H9 (cell line): ENCODE measurements at regions not wholly inside any gene's neighbourhood (a gene's known extent, or its start where the extent isn't known, plus 50 kb on each side); places are given as distances from the start of the nearest gene placed in this dataset.

Experiments
- DNase-seq: peaks from one replicate; pipeline ENCODE4 v3.0.0-alpha.2; 2017
- H2AFZ ChIP-seq: one replicate; pipeline ENCODE4 v1.6.1; 2013; ENCODE audit warnings: mild to moderate bottlenecking, low read length, control low read depth, moderate library complexity
- H2AK5ac ChIP-seq: 2 replicates; pipeline ENCODE4 v1.6.1; 2013; ENCODE audit warnings: low read length, control low read depth, mixed read lengths; ENCODE audit not compliant: insufficient read length
- H2BK120ac ChIP-seq: one replicate; pipeline ENCODE4 v1.6.1; 2013; ENCODE audit warnings: low read depth, mild to moderate bottlenecking, low read length, control low read depth, inconsistent platforms; ENCODE audit not compliant: poor library complexity, severe bottlenecking
- H2BK12ac ChIP-seq: 2 replicates; pipeline ENCODE4 v1.6.1; 2013; ENCODE audit warnings: low read length, control low read depth, mixed read lengths, low read depth; ENCODE audit not compliant: insufficient read length
- H2BK15ac ChIP-seq: 2 replicates; pipeline ENCODE4 v1.6.1; 2013; ENCODE audit warnings: low read depth, low read length, control low read depth
- H2BK20ac ChIP-seq: one replicate; pipeline ENCODE4 v1.6.1; 2013; ENCODE audit warnings: low read depth, mild to moderate bottlenecking, low read length, control low read depth, inconsistent platforms; ENCODE audit not compliant: poor library complexity, severe bottlenecking
- H2BK5ac ChIP-seq: 2 replicates; pipeline ENCODE4 v1.6.1; 2013; ENCODE audit warnings: low read length, control low read depth, mixed read lengths; ENCODE audit not compliant: insufficient read length
- H3K14ac ChIP-seq: 2 replicates; pipeline ENCODE4 v1.6.1; 2013; ENCODE audit warnings: low read length, control low read depth; ENCODE audit not compliant: insufficient read depth
- H3K18ac ChIP-seq: 2 replicates; pipeline ENCODE4 v1.6.1; 2013; ENCODE audit warnings: low read depth, mild to moderate bottlenecking, mixed read lengths, low read length, control low read depth; ENCODE audit not compliant: insufficient read length
- H3K23ac ChIP-seq: 2 replicates; pipeline ENCODE4 v1.6.1; 2013; ENCODE audit warnings: low read length, control low read depth, mixed read lengths, low read depth; ENCODE audit not compliant: insufficient read length
- H3K23me2 ChIP-seq: 2 replicates; pipeline ENCODE4 v1.6.1; 2013; ENCODE audit warnings: low read depth, mild to moderate bottlenecking, mixed read lengths, low read length, control low read depth; ENCODE audit not compliant: insufficient read length, poor library complexity, severe bottlenecking
- H3K27ac ChIP-seq: 2 replicates; pipeline ENCODE4 v1.5.1; 2013; ENCODE audit warnings: low read length, control low read depth, mixed read lengths, low read depth; ENCODE audit not compliant: insufficient read length
- H3K27me3 ChIP-seq: 2 replicates; pipeline ENCODE4 v1.6.1; 2013; ENCODE audit warnings: low read length, control low read depth, inconsistent platforms; ENCODE audit not compliant: insufficient read depth
- H3K4ac ChIP-seq: 2 replicates; pipeline ENCODE4 v1.6.1; 2013; ENCODE audit warnings: low read depth, mild to moderate bottlenecking, control low read depth, inconsistent platforms, low read length, moderate library complexity
- H3K4me1 ChIP-seq: 2 replicates; pipeline ENCODE4 v1.6.1; 2013; ENCODE audit warnings: low read length, control low read depth, inconsistent platforms; ENCODE audit not compliant: insufficient read depth
- H3K4me2 ChIP-seq: 2 replicates; pipeline ENCODE4 v1.6.1; 2013; ENCODE audit warnings: low read length, control low read depth, mixed read lengths; ENCODE audit not compliant: insufficient read length, insufficient read depth
- H3K56ac ChIP-seq: 2 replicates; pipeline ENCODE4 v1.6.1; 2013; ENCODE audit warnings: low read depth, mild to moderate bottlenecking, mixed read lengths, low read length, control low read depth; ENCODE audit not compliant: insufficient read length
- H3K79me1 ChIP-seq: 2 replicates; pipeline ENCODE4 v1.6.1; 2013; ENCODE audit warnings: low read depth, mild to moderate bottlenecking, moderate library complexity, low read length, control low read depth, inconsistent platforms; ENCODE audit not compliant: insufficient read depth, poor library complexity, severe bottlenecking
- H3K79me2 ChIP-seq: 2 replicates; pipeline ENCODE4 v1.6.1; 2013; ENCODE audit warnings: low read length, control low read depth, inconsistent platforms; ENCODE audit not compliant: insufficient read depth
- H3K9ac ChIP-seq: 2 replicates; pipeline ENCODE4 v1.6.1; 2013; ENCODE audit warnings: low read length, control low read depth, mixed read lengths; ENCODE audit not compliant: insufficient read length; ENCODE audit errors: extremely low read depth
- H3K9me3 ChIP-seq: one replicate; pipeline ENCODE4 v1.6.1; 2013; ENCODE audit warnings: low read depth, low read length, inconsistent platforms; ENCODE audit not compliant: control insufficient read depth
- H3T11ph ChIP-seq: one replicate; pipeline ENCODE4 v1.6.1; 2013; ENCODE audit warnings: mild to moderate bottlenecking, low read length, control low read depth, inconsistent platforms
- H4K20me1 ChIP-seq: one replicate; pipeline ENCODE4 v1.6.1; 2013; ENCODE audit not compliant: control insufficient read depth, insufficient read length, insufficient read depth
- H4K5ac ChIP-seq: 2 replicates; pipeline ENCODE4 v1.6.1; 2013; ENCODE audit warnings: low read depth, mild to moderate bottlenecking, mixed read lengths, low read length, control low read depth; ENCODE audit not compliant: insufficient read length
- H4K8ac ChIP-seq: replicated peaks from 2 replicates; pipeline ENCODE4 v1.6.1; 2013; ENCODE audit warnings: low read length, control low read depth, mixed read lengths, low read depth; ENCODE audit not compliant: insufficient read length
- H4K91ac ChIP-seq: 2 replicates; pipeline ENCODE4 v1.6.1; 2013; ENCODE audit warnings: low read depth, mild to moderate bottlenecking, moderate library complexity, mixed read lengths, low read length, control low read depth; ENCODE audit not compliant: insufficient read length
- H3K27ac Mint-ChIP-seq, 3 experiments: 2 replicates in 2 of 3; 3 replicates in 1 of 3; pipeline ENCODE4 v1.8.0; 2020 to 2021; ENCODE audit warnings: mixed read lengths in 3 of 3, mild to moderate bottlenecking in 1 of 3, moderate library complexity in 1 of 3
- H3K27me3 Mint-ChIP-seq: 2 replicates; pipeline ENCODE4 v1.8.0; 2021; ENCODE audit warnings: low read depth, mild to moderate bottlenecking, moderate library complexity, mixed read lengths
- H3K36me3 Mint-ChIP-seq, 3 experiments: 2 replicates in 2 of 3; 3 replicates in 1 of 3; pipeline ENCODE4 v1.8.0; 2020 to 2021; ENCODE audit warnings: low read depth in 3 of 3, mixed read lengths in 3 of 3; ENCODE audit not compliant: insufficient read depth in 1 of 3
- H3K4me1 Mint-ChIP-seq, 2 experiments: 2 replicates each; pipeline ENCODE4 v1.8.0; 2020; ENCODE audit warnings: mixed read lengths in 2 of 2
- H3K4me3 Mint-ChIP-seq, 2 experiments: 2 replicates in 1 of 2; 3 replicates in 1 of 2; pipeline ENCODE4 v1.8.0; 2020 to 2021; ENCODE audit warnings: mild to moderate bottlenecking in 2 of 2, mixed read lengths in 2 of 2, moderate library complexity in 1 of 2
- H3K9me3 Mint-ChIP-seq, 2 experiments: 2 replicates in 1 of 2; 3 replicates in 1 of 2; pipeline ENCODE4 v1.8.0; 2020; ENCODE audit warnings: mild to moderate bottlenecking in 2 of 2, mixed read lengths in 2 of 2, moderate library complexity in 1 of 2
- WGBS: extraction: QIAGEN DNeasy Blood & Tissue Kit; methylation state at CpG from one replicate; pipeline ENCODE4 v1.1.7; 2013; ENCODE audit warnings: missing lambda C conversion rate, low lambda C conversion rate, mixed read lengths; ENCODE audit not compliant: insufficient read length; ENCODE audit errors: extremely low coverage; 5-methylcytosine and 5-hydroxymethylcytosine counted together
- TF ChIP-seq, protein P1 (sequence below): fragments of 200-600 bp; sonication (generic); conservative IDR thresholded peaks from 3 replicates; pipeline ENCODE4 v1.8.0; 2021; ENCODE audit warnings: antibody characterized with exemption, mild to moderate bottlenecking

DNA sequence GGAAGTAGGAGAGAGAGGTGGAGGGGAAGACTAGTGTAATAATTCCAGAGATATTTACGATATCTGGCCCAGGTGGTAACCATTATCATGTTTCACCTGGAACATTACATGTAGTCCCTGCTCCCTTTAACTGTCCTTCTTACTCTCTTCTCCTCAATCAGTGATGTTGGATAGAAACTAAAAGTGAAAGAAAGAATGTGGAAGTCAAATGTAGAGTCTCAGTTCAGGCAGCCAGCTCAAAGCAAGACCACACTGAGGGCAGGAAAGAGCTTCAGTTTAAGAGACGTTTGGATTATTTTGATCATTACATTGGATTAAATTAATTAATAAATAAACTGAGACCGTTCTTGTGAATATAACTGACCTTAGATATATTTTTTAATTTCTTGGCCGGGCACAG lies 594.4 kb downstream of the FLRT2 start:
- Histone ChIP-seq H3K9ac (no peak overlapping the region), H3K23ac (no peak overlapping the region), H3T11ph (no peak overlapping the region), H3K18ac (no peak overlapping the region), H3K27me3 (no peaks in the 10 kb centered on the region), H2BK12ac (no peak overlapping the region), H2BK5ac (no peak overlapping the region), H2BK15ac (no peak overlapping the region), H3K79me2 (no peaks in the 10 kb centered on the region), H4K91ac (no peak overlapping the region), H3K4me1 (no peaks in the 10 kb centered on the region), H3K23me2 (no peaks in the 10 kb centered on the region), H4K5ac (no peak overlapping the region), H3K4ac (no peak overlapping the region), H3K27ac (no peak overlapping the region), H2AK5ac (no peak overlapping the region), H3K56ac (no peak overlapping the region), H3K14ac (no peak overlapping the region), H3K4me2 (no peak overlapping the region), H3K9me3 (no peaks in the 10 kb centered on the region), H4K20me1 (no peaks in the 10 kb centered on the region), H2BK20ac (no peak overlapping the region), H4K8ac (no peak overlapping the region), H2BK120ac (no peak overlapping the region), H2AFZ (no peak overlapping the region), H3K79me1 (no peaks in the 10 kb centered on the region)
- H3K9me3 Mint-ChIP-seq, result peaks cover 0 to under 1% of the 10 kb centered on the region in 2 experiments; a peak in 3 of 5 replicates
- no peak for DNase-seq
- no peak overlapping the region for H3K4me3 Mint-ChIP-seq
- TF ChIP-seq, protein P1, sequence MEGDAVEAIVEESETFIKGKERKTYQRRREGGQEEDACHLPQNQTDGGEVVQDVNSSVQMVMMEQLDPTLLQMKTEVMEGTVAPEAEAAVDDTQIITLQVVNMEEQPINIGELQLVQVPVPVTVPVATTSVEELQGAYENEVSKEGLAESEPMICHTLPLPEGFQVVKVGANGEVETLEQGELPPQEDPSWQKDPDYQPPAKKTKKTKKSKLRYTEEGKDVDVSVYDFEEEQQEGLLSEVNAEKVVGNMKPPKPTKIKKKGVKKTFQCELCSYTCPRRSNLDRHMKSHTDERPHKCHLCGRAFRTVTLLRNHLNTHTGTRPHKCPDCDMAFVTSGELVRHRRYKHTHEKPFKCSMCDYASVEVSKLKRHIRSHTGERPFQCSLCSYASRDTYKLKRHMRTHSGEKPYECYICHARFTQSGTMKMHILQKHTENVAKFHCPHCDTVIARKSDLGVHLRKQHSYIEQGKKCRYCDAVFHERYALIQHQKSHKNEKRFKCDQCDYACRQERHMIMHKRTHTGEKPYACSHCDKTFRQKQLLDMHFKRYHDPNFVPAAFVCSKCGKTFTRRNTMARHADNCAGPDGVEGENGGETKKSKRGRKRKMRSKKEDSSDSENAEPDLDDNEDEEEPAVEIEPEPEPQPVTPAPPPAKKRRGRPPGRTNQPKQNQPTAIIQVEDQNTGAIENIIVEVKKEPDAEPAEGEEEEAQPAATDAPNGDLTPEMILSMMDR, result no peak
- no CpG with 5 or more reads among the region's 4 CpGs for WGBS
- H3K36me3 Mint-ChIP-seq, result 0 out of 7 replicates have a peak, but pooled peaks cover 0 to 2% (median 0%) of the 10 kb centered on the region in 3 experiments
- no peaks in the 10 kb centered on the region for H3K27me3 Mint-ChIP-seq
- H3K27ac Mint-ChIP-seq, result peak overlapping the region in 1 of 3 experiments; percentile 42; a peak in 1 of 7 replicates
- H3K4me1 Mint-ChIP-seq, result peaks cover under 1% of the 10 kb centered on the region in 2 experiments; a peak in 2 of 4 replicates
